SK-N-SH treated with all-trans-retinoic acid at 6 μM for 48 hours (cell line): ENCODE measurements at regions not wholly inside any gene's neighbourhood (a gene's known extent, or its start where the extent isn't known, plus 50 kb on each side); places are given as distances from the start of the nearest gene placed in this dataset.

Experiments used
- ARNTL ChIP-seq: fragments of 450-650 bp; formaldehyde crosslinking; IDR thresholded peaks from 2 replicates; pipeline ENCODE4 v1.5.0; 2020; ENCODE audit warnings: low read depth, mild to moderate bottlenecking, moderate library complexity, borderline replicate concordance
- CSDC2 ChIP-seq: fragments of 250-450 bp; sonication (Bioruptor Pico); IDR thresholded peaks from 2 replicates; pipeline ENCODE4 v1.5.0; 2020; ENCODE audit warnings: mild to moderate bottlenecking, moderate library complexity
- ESRRG ChIP-seq: fragments of 250-450 bp; sonication (Bioruptor Pico); IDR thresholded peaks from 2 replicates; pipeline ENCODE4 v1.6.1; 2021; ENCODE audit warnings: mild to moderate bottlenecking
- OSR1 ChIP-seq: fragments of 250-450 bp; sonication (Bioruptor Pico); IDR thresholded peaks from 2 replicates; pipeline ENCODE4 v1.8.0; 2022; ENCODE audit warnings: moderate library complexity, mild to moderate bottlenecking, inconsistent platforms
- PPARA ChIP-seq: fragments of 250-450 bp; sonication (Bioruptor Pico); IDR thresholded peaks from 2 replicates; pipeline ENCODE4 v1.5.0; 2020; ENCODE audit warnings: mild to moderate bottlenecking, borderline replicate concordance
- RARB ChIP-seq: fragments of 250-450 bp; sonication (Bioruptor Pico); IDR thresholded peaks from 2 replicates; pipeline ENCODE4 v1.8.0; 2021; ENCODE audit warnings: mild to moderate bottlenecking, moderate library complexity
- ZFP30 ChIP-seq: fragments of 450-650 bp; formaldehyde crosslinking; IDR thresholded peaks from 2 replicates; pipeline ENCODE4 v1.5.0; 2022; ENCODE audit warnings: mild to moderate bottlenecking, moderate library complexity
- ZNF70 ChIP-seq: fragments of 450-650 bp; formaldehyde crosslinking; IDR thresholded peaks from 2 replicates; pipeline ENCODE4 v1.5.0; 2020; ENCODE audit warnings: mild to moderate bottlenecking, moderate library complexity
- TF ChIP-seq, protein P1 (sequence below): fragments of 250-450 bp; sonication (Bioruptor Pico); IDR thresholded peaks from 2 replicates; pipeline ENCODE4 v1.5.1; 2021; ENCODE audit warnings: mild to moderate bottlenecking, moderate library complexity
- TF ChIP-seq, protein P2 (sequence below): fragments of 250-450 bp; sonication (Bioruptor Pico); IDR thresholded peaks from 2 replicates; pipeline ENCODE4 v1.8.0; 2021; ENCODE audit warnings: low read depth, mild to moderate bottlenecking, moderate library complexity, borderline replicate concordance
- TF ChIP-seq, protein P3 (sequence below): fragments of 250-450 bp; sonication (Bioruptor Pico); IDR thresholded peaks from 2 replicates; pipeline ENCODE4 v1.8.0; 2020; ENCODE audit warnings: mild to moderate bottlenecking, moderate library complexity, borderline replicate concordance

DNA sequence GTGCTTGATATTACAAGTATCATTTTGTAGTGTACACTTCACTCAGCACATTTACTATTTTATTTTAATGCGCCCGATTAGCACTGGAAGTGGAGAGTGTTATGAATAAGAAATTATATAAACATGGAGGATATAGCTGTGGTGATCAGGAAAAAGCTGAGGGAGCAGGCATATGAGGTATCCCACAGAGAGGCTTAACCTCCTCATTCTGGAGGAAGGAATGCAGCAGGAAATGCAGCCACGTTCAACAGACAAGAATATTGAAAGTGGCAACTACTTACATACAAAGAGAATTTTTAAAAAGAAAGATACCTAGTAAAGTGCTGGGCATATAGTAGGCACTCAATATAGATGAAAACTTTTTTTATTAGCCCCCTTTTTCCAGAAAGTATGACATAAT, 166.0 kb upstream of the SATB1 start:
- TF ChIP-seq, protein P1, sequence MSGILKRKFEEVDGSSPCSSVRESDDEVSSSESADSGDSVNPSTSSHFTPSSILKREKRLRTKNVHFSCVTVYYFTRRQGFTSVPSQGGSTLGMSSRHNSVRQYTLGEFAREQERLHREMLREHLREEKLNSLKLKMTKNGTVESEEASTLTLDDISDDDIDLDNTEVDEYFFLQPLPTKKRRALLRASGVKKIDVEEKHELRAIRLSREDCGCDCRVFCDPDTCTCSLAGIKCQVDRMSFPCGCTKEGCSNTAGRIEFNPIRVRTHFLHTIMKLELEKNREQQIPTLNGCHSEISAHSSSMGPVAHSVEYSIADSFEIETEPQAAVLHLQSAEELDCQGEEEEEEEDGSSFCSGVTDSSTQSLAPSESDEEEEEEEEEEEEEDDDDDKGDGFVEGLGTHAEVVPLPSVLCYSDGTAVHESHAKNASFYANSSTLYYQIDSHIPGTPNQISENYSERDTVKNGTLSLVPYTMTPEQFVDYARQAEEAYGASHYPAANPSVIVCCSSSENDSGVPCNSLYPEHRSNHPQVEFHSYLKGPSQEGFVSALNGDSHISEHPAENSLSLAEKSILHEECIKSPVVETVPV: no peak
- TF ChIP-seq ZFP30 (CRISPR knock-in tag): no peak
- no peak for TF ChIP-seq ARNTL
- TF ChIP-seq PPARA (CRISPR knock-in tag): no peak
- TF ChIP-seq, protein P2, sequence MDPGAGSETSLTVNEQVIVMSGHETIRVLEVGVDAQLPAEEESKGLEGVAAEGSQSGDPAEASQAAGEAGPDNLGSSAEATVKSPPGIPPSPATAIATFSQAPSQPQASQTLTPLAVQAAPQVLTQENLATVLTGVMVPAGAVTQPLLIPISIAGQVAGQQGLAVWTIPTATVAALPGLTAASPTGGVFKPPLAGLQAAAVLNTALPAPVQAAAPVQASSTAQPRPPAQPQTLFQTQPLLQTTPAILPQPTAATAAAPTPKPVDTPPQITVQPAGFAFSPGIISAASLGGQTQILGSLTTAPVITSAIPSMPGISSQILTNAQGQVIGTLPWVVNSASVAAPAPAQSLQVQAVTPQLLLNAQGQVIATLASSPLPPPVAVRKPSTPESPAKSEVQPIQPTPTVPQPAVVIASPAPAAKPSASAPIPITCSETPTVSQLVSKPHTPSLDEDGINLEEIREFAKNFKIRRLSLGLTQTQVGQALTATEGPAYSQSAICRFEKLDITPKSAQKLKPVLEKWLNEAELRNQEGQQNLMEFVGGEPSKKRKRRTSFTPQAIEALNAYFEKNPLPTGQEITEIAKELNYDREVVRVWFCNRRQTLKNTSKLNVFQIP (CRISPR knock-in tag): no peak
- no peak for TF ChIP-seq RARB
- TF ChIP-seq ESRRG (CRISPR knock-in tag): no peak
- TF ChIP-seq OSR1: no peak
- TF ChIP-seq CSDC2 (CRISPR knock-in tag): no peak
- TF ChIP-seq, protein P3, sequence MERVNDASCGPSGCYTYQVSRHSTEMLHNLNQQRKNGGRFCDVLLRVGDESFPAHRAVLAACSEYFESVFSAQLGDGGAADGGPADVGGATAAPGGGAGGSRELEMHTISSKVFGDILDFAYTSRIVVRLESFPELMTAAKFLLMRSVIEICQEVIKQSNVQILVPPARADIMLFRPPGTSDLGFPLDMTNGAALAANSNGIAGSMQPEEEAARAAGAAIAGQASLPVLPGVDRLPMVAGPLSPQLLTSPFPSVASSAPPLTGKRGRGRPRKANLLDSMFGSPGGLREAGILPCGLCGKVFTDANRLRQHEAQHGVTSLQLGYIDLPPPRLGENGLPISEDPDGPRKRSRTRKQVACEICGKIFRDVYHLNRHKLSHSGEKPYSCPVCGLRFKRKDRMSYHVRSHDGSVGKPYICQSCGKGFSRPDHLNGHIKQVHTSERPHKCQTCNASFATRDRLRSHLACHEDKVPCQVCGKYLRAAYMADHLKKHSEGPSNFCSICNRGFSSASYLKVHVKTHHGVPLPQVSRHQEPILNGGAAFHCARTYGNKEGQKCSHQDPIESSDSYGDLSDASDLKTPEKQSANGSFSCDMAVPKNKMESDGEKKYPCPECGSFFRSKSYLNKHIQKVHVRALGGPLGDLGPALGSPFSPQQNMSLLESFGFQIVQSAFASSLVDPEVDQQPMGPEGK: no peak
- TF ChIP-seq ZNF70 (CRISPR knock-in tag): no peak
